ENCODE measurements at regions not wholly inside any gene's neighbourhood (a gene's known extent, or its start where the extent isn't known, plus 50 kb on each side); places are given as distances from the start of the nearest gene placed in this dataset.
"Not testable (repeated sequence)": the region's sequence is repeated elsewhere in the genome, so short reads cannot be mapped to it uniquely, and the experiment has no call there.

DNA sequence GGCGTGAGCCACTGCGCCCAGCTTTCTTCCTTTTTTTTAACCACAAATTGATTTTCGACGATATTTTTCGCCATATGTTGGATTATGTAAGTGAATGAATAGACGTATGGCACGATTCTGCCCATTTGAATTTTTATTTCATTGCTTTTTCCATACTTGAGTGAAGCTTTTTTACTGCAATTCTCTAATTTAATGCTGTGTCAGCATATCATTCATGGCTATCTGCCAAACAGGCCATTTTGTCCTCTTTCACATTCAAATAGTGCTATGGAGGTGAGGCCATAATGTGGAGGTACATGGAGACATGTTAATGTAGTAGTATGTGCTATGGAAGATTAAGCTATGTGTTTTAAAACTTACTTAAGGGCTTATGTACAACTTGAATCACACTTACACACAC, 152.1 kb upstream of the TUSC1 start:
- no peak for DNase-seq

DNA sequence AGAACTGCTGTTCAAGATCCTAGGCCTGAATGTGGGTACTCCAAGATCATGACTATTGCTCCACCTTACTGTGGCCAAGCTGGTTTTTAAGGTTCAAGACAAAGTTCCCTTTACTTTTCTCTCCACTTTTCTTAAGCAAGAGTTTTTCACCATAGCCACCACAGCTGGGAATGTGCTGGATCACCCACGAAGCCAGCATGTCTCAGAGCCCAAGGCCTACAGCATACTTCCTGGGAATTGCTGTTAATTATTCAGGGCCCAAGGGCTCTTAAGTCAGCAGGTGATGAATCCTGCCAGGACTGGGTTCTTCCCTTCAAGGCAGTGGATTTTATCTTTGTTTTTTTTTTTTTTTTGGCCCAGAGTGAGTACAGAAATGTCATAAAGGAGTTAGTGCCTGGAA, 149.4 kb upstream of the TUSC1 start:
- DNase-seq: no peak

- DNase-seq: no peak
Observed at GRCh38 chr9:25816439-25816838, 138.2 kb upstream of the TUSC1 start.

GRCh38 chr9:25814023-25814422, 135.8 kb upstream of the TUSC1 start:
- DNase-seq: no peak

DNA sequence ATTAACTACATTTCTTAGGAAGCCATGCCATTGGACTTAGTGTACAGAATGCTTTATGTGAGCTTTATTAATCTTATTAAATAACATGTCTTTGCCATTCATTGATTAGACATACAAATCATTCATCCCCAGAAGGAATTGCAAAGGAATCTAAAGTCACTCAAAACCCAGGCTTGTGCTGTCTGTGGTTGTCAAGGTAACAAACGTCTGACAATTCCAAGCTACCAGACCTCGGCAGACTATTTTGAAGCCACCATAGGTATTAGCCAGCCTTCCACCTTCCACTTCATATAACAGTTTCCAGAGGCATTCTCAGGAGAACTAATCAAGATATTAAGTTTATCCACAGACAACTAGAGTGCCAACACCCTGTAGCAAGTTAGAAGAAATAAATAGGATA, 135.2 kb upstream of the TUSC1 start:
- no peak for DNase-seq

- DNase-seq: no peak
Observed at GRCh38 chr9:25808554-25808953, 130.3 kb upstream of the TUSC1 start.

DNA sequence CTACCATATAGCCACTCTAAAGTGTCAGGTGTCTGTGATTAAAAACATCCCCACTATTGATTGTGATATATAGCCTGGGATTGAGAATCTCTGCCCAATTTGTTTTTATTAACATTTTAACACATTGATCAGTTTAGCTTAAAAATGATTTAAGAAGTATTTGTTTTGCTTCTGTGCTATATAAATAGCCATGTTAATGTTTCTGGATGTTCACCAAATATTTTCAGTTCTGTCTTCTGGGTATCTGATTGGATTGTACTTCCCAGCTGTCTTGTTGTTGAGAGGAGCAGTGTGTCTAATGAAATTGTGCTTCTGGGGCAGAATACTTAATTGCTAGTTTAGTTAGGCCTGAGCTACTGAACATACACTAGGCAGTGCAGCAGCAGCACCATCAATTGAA, 126.6 kb upstream of the TUSC1 start:
- no peak for DNase-seq

GRCh38 chr9:25801989-25802388, 123.7 kb upstream of the TUSC1 start:
- DNase-seq: not testable (repeated sequence)

GRCh38 chr9:25773805-25774204, 95.6 kb upstream of the TUSC1 start:
- DNase-seq: no peak

DNA sequence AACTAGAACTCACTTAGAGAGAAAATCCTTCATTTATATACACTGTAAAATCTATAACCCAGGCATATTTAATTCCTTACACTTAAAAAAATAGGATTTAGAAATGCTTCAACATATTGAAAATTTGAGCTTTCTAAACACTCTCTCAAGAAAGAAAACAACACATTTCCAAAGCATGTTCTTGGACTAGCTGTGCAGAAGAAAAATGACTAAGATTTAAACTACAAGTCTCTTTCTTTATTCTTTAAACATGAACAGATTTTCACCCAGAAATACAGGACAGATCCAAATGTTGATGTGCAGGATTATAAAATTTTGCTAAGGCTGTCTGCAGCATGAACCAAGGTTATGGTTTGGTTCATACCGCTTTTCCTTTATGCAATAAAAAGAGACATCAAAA, 77.7 kb upstream of the TUSC1 start:
- no peak for DNase-seq

GRCh38 chr9:25752398-25752797, 74.2 kb upstream of the TUSC1 start:
- no peak for DNase-seq

GRCh38 chr9:25742256-25742655, 64.0 kb upstream of the TUSC1 start:
- no peak for DNase-seq

- no peak for DNase-seq
Observed at GRCh38 chr9:25733336-25733982, 55.2 kb upstream of the TUSC1 start.

DNA sequence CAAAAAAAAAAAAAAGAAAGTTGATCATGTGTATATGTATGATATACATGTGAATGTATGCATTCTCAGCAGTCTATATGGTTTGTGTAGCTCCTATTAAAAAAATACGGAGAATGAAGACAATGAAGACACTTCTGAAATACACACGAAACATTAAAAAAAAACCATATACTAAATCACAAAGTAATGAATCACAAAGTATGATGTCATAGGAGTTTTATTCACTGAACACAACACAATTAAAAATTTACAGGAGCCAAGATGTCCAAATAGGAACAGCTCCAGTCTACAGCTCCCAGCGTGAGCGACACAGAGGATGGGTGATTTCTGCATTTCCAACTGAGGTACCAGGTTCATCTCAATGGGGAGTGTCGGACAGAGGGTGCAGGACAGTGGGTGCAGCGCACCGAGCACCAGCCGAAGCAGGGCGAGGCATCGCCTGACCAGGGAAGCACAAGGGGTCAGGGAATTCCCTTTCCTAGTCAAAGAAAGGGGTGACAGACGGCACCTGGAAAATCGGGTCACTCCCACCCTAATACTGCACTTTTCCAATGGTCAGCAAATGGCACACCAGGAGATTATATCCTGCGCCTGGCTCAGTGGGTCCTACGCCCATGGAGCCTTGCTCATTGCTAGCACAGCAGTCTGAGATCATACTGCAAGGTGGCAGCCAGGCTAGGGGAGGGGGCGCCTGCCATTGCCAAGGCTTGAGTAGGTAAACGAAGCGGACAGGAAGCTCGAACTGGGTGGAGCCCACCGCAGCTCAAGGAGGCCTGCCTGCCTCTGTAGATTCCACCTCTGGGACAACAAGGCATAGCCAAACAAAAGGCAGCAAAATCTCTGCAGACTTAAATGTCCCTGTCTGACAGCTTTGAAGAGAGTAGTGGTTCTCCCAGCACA, 53.9 kb upstream of the TUSC1 start:
- DNase-seq: not testable (repeated sequence)

All from CD4-positive, alpha-beta T cell treated with Interleukin-1 beta for 1 hour (primary cell).